ENCODE measurements at regions not wholly inside any gene's neighbourhood (a gene's known extent, or its start where the extent isn't known, plus 50 kb on each side); places are given as distances from the start of the nearest gene placed in this dataset.

DNA sequence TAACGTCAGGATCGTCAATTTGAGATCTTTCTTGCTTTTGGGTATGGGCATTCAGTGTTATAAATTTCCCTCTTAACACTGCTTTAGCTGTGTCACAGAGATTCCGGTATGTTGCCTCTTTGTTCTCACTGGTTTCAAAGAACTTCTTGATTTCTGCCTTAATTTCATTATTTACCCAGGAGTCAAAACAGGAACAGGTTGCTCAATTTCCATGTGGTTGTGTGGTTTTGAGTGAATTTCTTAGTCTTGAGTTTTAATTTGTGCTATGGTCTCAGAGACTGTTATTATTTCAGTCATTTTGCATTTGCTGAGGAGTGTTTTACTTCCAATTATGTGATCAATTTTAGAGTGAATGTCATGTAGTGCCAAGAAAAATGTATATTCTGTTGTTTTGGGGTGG is 153.1 kb downstream of the PCDH17 start:
- no peak overlapping the region for H3K4me3 Mint-ChIP-seq
- H3K9me3 Mint-ChIP-seq (ENCODE audit: low read depth) = peaks cover 19% of the 10 kb centered on the region

DNA sequence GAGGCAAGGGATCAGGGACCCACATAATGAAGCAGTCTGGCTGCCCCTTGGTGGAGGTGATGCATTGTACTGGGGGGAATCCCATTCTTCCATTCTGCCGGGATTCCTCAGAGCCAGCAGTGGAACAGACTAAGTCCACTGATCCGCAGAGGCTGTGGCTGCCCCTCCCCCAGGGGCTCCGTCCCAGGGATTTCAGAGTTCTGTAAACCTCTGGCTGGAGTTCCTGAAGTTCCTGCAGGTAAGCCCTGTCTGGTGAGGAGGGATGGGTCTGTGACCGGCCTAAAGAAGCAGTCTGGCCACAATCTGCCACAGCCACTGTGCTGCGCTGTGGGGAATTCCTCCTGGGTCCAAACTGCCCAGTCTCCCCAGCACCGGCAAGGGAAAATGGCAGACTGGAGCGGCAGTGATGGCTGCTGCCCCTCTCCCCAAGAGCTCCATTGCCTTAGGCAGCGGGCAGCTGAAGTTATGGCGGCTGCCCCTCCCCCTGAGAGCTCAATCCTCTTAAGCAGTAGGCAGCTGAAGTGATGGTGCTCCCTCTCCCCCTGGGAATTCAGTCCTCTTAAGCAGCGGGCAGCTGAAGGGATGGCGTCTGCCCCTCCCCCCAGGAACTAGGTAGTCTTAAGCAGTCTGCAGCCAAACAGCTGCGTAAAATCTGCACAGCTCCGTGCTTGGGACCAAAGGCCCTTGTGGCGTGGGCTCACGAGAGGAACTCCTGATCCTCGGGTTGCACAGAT is 155.7 kb downstream of the PCDH17 start:
- Mint-ChIP-seq H3K36me3 (no peaks in the 10 kb centered on the region), H3K27ac (no peak overlapping the region), H3K4me3 (no peak overlapping the region), H3K27me3 (no peaks in the 10 kb centered on the region), H3K9me3 (ENCODE audit: low read depth) (peaks cover 26% of the 10 kb centered on the region), H3K4me1 (ENCODE audit: low read depth) (no peaks in the 10 kb centered on the region)

More for the DNA sequence above, 153.1 kb downstream of the PCDH17 start:
- Mint-ChIP-seq H3K4me1 (ENCODE audit: low read depth) (no peaks in the 10 kb centered on the region), H3K27ac (no peak overlapping the region), H3K36me3 (no peaks in the 10 kb centered on the region), H3K27me3 (no peaks in the 10 kb centered on the region)

DNA sequence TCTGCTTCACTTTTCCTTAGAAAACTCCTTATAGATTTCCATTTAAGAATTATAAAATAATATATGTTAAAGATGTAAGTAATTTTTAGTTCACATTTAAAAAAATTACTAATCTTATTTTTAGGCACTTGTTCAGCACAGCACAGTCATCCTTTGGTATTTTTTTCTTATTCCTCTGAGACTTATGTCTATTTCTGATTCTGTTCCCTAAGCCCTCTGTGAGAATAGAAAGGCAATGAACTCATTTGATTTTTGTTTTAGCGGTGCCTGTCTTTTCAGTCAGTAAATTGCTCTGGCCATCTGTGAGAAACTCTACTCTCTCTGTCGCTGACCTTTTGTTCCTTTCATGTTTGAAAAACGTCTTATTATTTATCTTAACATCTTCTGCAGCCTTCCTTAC is 168.1 kb downstream of the PCDH17 start:
- Mint-ChIP-seq H3K27ac (no peak overlapping the region), H3K27me3 (no peaks in the 10 kb centered on the region), H3K4me3 (no peak overlapping the region), H3K4me1 (ENCODE audit: low read depth) (no peaks in the 10 kb centered on the region), H3K9me3 (ENCODE audit: low read depth) (peaks cover 10% of the 10 kb centered on the region), H3K36me3 (no peaks in the 10 kb centered on the region)

DNA sequence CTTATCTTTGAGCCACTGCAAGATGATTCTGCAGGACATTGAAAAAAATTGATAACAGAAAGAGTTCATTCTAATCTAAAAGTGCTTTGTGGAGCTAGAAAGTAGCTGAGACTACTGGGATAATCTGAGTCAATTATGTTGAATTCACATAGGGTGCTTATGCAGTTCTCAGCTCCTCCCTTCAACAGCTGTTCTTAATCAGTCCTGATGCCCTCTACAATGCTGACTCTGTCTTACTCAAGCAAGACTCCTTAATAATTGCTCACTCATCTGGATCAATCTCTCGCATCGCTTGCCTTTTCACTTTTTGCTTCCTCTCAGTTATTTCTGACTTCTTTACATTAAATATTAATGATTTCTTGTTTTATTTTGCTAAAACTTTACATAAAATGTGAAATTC is 182.1 kb downstream of the PCDH17 start:
- H3K9me3 Mint-ChIP-seq (ENCODE audit: low read depth) = peaks cover 9% of the 10 kb centered on the region
- H3K27me3 Mint-ChIP-seq = no peaks in the 10 kb centered on the region
- H3K4me1 Mint-ChIP-seq (ENCODE audit: low read depth) = no peaks in the 10 kb centered on the region
- H3K27ac Mint-ChIP-seq = no peak overlapping the region
- H3K36me3 Mint-ChIP-seq = no peaks in the 10 kb centered on the region
- no peak overlapping the region for H3K4me3 Mint-ChIP-seq

DNA sequence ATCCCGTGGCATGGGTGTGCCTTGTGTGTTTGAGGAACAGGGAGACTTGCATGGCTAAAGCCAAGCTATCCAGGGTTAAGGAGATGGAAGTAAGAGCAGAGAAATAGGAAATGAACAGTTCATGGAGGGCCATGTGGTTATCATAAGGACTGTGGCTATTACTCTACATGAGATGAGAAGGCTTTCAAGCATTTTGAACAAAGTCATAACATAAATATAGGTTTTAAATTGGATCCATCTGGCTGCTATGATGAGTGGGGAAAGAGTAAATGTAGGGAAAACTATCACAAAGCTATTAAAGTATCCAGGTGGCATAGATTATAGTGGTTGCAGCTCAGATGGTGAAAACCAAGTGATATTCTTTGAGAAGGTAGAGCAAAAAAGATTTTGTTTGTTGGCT is 184.1 kb downstream of the PCDH17 start:
- Mint-ChIP-seq H3K4me1 (ENCODE audit: low read depth) (no peaks in the 10 kb centered on the region), H3K27me3 (no peaks in the 10 kb centered on the region), H3K4me3 (no peak overlapping the region)

DNA sequence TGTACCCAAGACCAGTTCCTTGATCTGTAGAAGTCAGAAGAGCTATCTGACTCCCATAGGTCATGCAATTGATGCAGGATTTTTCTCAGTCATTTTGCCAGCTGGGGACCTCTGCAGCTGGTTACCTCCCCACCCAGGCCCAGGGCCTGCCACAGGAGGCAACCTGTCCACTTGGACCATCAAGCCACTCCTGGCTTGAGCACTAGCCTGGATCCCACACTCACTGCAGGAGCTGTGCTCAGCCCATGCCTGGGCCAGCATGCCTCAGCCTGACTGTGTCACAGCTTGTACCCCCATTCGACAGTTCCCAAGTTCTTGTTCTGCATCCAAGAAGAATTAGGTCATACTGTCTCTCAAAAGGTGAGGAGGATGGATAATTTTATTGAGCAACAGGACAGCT is 189.4 kb downstream of the PCDH17 start:
- H3K27me3 Mint-ChIP-seq = no peaks in the 10 kb centered on the region
- no peak overlapping the region for H3K4me3 Mint-ChIP-seq
- H3K27ac Mint-ChIP-seq = no peak overlapping the region
- peaks cover 11% of the 10 kb centered on the region for H3K9me3 Mint-ChIP-seq (ENCODE audit: low read depth)
- no peaks in the 10 kb centered on the region for H3K36me3 Mint-ChIP-seq
- H3K4me1 Mint-ChIP-seq (ENCODE audit: low read depth) = no peaks in the 10 kb centered on the region

More for the DNA sequence above, 184.1 kb downstream of the PCDH17 start:
- Mint-ChIP-seq H3K27ac (no peak overlapping the region), H3K9me3 (ENCODE audit: low read depth) (peaks cover 9% of the 10 kb centered on the region), H3K36me3 (no peaks in the 10 kb centered on the region)

DNA sequence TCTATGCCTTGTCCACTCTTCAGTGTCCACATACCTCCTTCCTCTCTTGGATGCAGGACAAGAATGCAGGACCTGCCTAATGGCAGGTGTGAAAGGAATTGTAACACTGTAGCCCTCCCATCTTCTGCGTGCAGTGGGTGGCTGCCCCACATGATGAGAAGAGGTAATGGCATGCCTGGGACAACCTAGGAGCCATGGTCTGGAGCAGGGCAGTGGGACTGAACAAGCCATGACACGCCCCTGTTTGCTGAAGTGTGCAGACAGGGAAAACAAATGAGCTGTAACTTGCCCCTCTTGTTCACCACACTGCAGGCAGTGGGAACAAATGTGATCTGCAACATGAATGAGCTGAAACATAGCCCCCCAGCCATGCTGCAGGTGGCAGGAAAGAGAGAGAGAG is 192.2 kb downstream of the PCDH17 start:
- Mint-ChIP-seq H3K4me3 (no peak overlapping the region), H3K9me3 (ENCODE audit: low read depth) (peaks cover 14% of the 10 kb centered on the region), H3K27ac (no peak overlapping the region), H3K36me3 (no peaks in the 10 kb centered on the region), H3K4me1 (ENCODE audit: low read depth) (no peaks in the 10 kb centered on the region), H3K27me3 (no peaks in the 10 kb centered on the region)

DNA sequence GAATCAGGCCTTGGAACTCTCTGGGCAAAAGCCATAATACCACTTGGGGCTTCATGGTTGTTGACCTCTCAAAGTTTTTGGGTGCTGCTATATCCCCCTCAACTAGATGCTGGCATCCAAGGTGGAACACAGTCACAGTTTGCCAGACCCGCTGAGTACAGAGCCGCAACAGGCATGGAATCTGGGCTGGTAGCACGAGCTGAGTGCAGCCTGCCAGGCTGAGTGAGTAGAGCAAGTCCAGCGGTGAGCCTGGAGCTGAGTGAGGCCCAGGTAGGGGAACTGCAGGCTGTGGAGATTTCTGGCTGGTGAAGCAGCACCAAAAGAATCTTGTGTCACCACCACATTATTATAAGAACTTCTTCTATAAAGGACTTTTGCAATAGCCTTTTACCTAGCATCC is 192.6 kb downstream of the PCDH17 start:
- Mint-ChIP-seq H3K4me3 (no peak overlapping the region), H3K9me3 (ENCODE audit: low read depth) (peaks cover 15% of the 10 kb centered on the region), H3K27ac (no peak overlapping the region), H3K4me1 (ENCODE audit: low read depth) (no peaks in the 10 kb centered on the region), H3K36me3 (no peaks in the 10 kb centered on the region), H3K27me3 (no peaks in the 10 kb centered on the region)

DNA sequence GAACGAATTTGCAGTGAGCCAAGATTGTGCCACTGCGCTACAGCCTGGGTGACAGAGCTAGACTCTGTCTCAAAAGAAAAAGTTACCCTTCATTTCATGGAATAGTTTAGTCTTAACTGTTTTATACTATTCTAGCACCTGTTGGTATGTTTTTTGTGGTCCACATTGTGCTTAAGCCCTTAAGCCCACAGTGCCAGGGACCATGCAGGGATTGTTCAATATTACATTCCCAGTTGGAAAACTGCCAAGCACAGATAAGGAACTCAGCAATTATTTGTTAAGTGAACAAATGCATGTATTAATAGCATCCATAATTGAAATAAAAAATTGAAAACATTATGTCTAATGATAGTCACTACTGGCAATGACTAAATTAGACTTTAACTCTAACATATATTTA is 193.5 kb downstream of the PCDH17 start:
- Mint-ChIP-seq H3K4me3 (no peak overlapping the region), H3K4me1 (ENCODE audit: low read depth) (no peaks in the 10 kb centered on the region), H3K27ac (no peak overlapping the region), H3K9me3 (ENCODE audit: low read depth) (peaks cover 12% of the 10 kb centered on the region), H3K36me3 (no peaks in the 10 kb centered on the region), H3K27me3 (no peaks in the 10 kb centered on the region)

DNA sequence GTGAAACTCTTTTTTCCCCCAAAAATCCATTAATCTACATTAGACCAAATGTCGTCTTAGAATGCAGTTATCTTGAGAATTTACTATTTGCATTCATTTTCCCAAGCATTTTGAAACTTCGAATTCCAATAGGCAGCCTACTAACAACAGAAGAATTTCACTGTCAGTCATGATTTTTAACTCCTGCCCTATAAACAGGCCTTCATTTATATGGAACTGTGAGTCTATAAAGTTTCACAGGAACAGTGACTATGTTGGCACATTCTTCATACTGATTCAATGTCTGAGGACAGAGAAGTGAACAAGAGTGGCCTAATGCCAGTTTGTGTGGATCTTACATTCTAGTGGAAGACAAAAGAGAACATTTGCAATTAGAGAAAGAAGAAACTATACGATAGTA is 198.0 kb downstream of the PCDH17 start:
- peaks cover 8% of the 10 kb centered on the region for H3K9me3 Mint-ChIP-seq (ENCODE audit: low read depth)
- no peaks in the 10 kb centered on the region for H3K27me3 Mint-ChIP-seq
- H3K27ac Mint-ChIP-seq = no peak overlapping the region
- no peaks in the 10 kb centered on the region for H3K4me1 Mint-ChIP-seq (ENCODE audit: low read depth)
- no peaks in the 10 kb centered on the region for H3K36me3 Mint-ChIP-seq
- H3K4me3 Mint-ChIP-seq = no peak overlapping the region

DNA sequence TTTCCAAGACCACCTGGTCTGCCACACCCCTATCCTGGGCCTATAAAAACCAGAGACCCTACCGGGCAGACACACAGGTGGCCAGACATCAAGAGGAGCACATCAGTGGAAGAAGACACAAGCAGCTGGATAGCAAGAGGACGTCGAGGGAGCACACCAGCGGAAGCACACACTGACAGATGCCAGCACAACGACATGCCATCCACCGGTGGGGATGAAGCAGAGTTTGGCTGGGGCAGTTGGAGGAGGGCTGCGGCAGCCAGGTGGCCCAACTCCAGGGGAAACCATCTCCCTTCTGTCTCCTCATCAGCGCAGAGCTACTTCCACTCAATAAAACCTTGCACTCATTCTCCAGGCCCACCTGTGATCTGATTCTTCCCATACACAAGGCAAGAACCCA is 200.6 kb downstream of the PCDH17 start:
- no peaks in the 10 kb centered on the region for H3K36me3 Mint-ChIP-seq

DNA sequence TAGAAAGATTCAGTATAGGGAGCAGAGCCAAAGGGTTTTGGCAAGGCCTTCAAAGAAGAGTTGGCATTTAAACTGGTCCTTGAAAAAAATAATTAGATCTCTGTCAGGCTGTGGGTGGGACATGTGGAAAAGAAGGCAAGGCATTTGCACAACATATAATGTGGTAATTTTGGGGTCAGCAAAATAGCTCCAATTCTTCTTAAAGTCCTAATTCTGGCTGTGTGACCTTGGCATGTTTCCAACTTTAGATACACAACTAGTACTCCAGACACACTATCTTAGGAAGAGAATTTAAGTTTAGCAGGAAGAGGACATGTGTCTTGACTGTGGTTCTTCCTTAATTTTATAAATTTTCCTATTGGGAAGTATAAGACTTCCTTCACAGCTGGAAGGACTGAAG is 206.3 kb downstream of the PCDH17 start:
- H3K27me3 Mint-ChIP-seq = no peaks in the 10 kb centered on the region

More for the DNA sequence above, 200.6 kb downstream of the PCDH17 start:
- Mint-ChIP-seq H3K27ac (no peak overlapping the region), H3K27me3 (no peaks in the 10 kb centered on the region), H3K4me3 (no peak overlapping the region), H3K4me1 (ENCODE audit: low read depth) (no peaks in the 10 kb centered on the region), H3K9me3 (ENCODE audit: low read depth) (peaks cover 10% of the 10 kb centered on the region)

DNA sequence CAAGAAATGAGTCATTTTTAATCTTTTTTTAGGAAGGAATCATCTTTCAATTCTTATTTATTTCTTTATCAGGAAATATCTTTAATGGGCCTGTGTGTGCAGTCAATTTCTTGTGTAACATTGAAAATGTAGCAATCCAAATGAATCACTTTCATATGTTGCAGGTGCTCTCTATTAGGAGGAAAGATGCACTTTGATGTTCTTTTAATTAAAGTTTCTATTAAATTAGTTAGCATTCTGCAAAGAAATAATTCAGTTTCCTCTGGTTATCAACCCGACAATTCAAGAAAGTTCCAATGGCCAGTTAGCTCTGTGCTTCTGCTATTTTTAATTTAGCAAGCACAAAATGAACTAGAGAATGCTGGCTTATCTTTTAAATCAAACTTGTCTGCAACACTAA is 212.0 kb downstream of the PCDH17 start:
- H3K27me3 Mint-ChIP-seq = no peaks in the 10 kb centered on the region
- H3K4me1 Mint-ChIP-seq (ENCODE audit: low read depth) = no peaks in the 10 kb centered on the region
- no peak overlapping the region for H3K4me3 Mint-ChIP-seq
- H3K36me3 Mint-ChIP-seq = no peaks in the 10 kb centered on the region
- H3K9me3 Mint-ChIP-seq (ENCODE audit: low read depth) = peaks cover 12% of the 10 kb centered on the region
- H3K27ac Mint-ChIP-seq = no peak overlapping the region

More for the DNA sequence above, 206.3 kb downstream of the PCDH17 start:
- Mint-ChIP-seq H3K36me3 (no peaks in the 10 kb centered on the region), H3K4me1 (ENCODE audit: low read depth) (no peaks in the 10 kb centered on the region), H3K9me3 (ENCODE audit: low read depth) (peaks cover 11% of the 10 kb centered on the region), H3K4me3 (no peak overlapping the region), H3K27ac (no peak overlapping the region)

DNA sequence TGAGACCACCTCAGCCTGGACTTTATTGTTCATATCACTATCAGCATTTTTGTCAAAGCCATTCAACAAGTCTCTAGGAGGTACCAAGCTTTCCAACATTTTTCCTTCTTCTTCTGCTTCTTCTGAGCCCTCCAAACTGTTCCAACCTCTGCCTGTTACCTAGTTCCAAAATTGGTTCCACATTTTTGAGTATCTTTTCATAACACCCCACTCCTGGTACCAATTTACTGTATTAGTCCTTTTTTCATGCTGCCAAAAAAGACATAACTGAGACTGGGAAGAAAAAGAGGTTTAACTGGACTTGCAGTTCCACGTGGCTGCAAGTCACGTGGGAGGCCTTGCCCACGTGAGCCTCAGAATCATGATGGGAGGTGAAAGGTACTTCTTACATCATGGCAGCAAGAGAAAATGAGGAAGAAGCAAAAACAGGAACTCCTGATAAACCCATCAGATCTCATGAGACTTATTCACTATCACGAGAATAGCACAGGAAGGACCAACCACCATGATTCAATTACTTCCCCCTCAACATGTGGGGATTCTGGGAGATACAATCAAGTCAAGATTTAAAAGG is 215.1 kb downstream of the PCDH17 start:
- Mint-ChIP-seq H3K27ac (no peak overlapping the region), H3K27me3 (no peaks in the 10 kb centered on the region), H3K36me3 (no peaks in the 10 kb centered on the region), H3K4me3 (no peak overlapping the region), H3K4me1 (ENCODE audit: low read depth) (no peaks in the 10 kb centered on the region), H3K9me3 (ENCODE audit: low read depth) (peaks cover 14% of the 10 kb centered on the region)

DNA sequence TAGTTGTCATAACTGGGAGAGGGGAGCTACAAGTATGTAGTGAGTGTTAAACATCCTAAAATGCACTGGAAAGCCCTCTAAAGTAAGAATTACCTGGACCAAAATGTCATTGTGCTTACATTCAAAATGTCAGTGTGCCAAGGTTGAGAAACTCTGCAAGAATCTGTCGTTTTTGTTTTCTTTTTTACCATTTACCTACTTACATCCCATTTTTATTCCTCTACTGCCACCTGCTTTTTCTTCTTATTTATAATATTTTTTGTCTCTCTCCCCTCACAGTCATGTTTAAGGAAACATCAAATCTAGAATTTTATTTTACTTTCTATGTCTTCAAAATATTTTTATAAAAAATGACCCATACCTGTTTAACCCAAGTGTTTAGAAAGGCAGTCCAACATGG is 226.4 kb downstream of the PCDH17 start:
- no peak overlapping the region for H3K27ac Mint-ChIP-seq
- no peaks in the 10 kb centered on the region for H3K36me3 Mint-ChIP-seq
- H3K27me3 Mint-ChIP-seq = no peaks in the 10 kb centered on the region
- no peak overlapping the region for H3K4me3 Mint-ChIP-seq
- no peaks in the 10 kb centered on the region for H3K4me1 Mint-ChIP-seq (ENCODE audit: low read depth)
- peaks cover 4% of the 10 kb centered on the region for H3K9me3 Mint-ChIP-seq (ENCODE audit: low read depth)

DNA sequence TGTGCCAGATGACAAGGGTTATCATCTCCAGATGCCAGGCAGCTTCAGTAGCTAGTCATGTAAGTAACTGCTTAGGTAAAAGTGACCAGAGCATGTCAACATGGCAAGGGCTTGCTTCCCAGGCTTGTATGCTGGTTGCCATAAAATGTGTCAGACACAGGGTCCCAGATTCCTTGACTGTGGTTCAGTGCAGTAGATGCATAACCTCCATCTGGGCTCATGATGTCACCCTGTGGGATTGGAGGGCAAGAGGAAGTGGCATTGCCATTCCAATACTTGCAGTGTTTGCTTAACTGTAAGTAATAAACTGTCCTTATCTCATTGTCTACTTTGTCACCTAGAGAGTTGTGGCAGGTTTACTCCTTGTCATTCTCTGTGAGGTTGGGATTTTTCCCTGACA is 226.8 kb downstream of the PCDH17 start:
- H3K36me3 Mint-ChIP-seq = no peaks in the 10 kb centered on the region
- H3K27ac Mint-ChIP-seq = no peak overlapping the region
- no peak overlapping the region for H3K4me3 Mint-ChIP-seq
- H3K27me3 Mint-ChIP-seq = no peaks in the 10 kb centered on the region
- H3K4me1 Mint-ChIP-seq (ENCODE audit: low read depth) = no peaks in the 10 kb centered on the region
- peaks cover 6% of the 10 kb centered on the region for H3K9me3 Mint-ChIP-seq (ENCODE audit: low read depth)

Measured in activated naive CD8-positive, alpha-beta T cell (primary cell).